ENCODE measurements at regions not wholly inside any gene's neighbourhood (a gene's known extent, or its start where the extent isn't known, plus 50 kb on each side); places are given as distances from the start of the nearest gene placed in this dataset.

- TF ChIP-seq CTCF (IDR thresholded peaks at IDR 0.05) (no peak), POLR2A (IDR thresholded peaks at IDR 0.05) (no peak)
Measured at GRCh38 chr3:187958432-187959003, 195.4 kb upstream of the LPP start.
